ENCODE measurements at regions not wholly inside any gene's neighbourhood (a gene's known extent, or its start where the extent isn't known, plus 50 kb on each side); places are given as distances from the start of the nearest gene placed in this dataset.
"Not testable (repeated sequence)": the region's sequence is repeated elsewhere in the genome, so short reads cannot be mapped to it uniquely, and the experiment has no call there.

- FAIRE-seq (peak; percentile 48), DNase-seq (ENCODE audit: low spot score) (no peak)
Observed at GRCh38 chr10:29830531-29831512, 196.1 kb upstream of the SVIL start.

GRCh38 chr10:29829776-29830175 is 195.0 kb upstream of the SVIL start:
- DNase-seq (ENCODE audit: low spot score) (no peak), FAIRE-seq (no peak)

GRCh38 chr10:29828956-29829355 is 194.2 kb upstream of the SVIL start:
- FAIRE-seq (no peak), DNase-seq (ENCODE audit: low spot score) (no peak)

GRCh38 chr10:29828440-29828894 is 193.7 kb upstream of the SVIL start:
- no peak for DNase-seq (ENCODE audit: low spot score)
- no peak for FAIRE-seq

- no peak for FAIRE-seq
- DNase-seq (ENCODE audit: low spot score) = no peak
Observed at GRCh38 chr10:29827512-29827911, 192.7 kb upstream of the SVIL start.

- no peak for DNase-seq (ENCODE audit: low spot score)
- FAIRE-seq = no peak
Observed at GRCh38 chr10:29826801-29827450, 192.2 kb upstream of the SVIL start.

GRCh38 chr10:29826221-29826620 is 191.4 kb upstream of the SVIL start:
- DNase-seq (ENCODE audit: low spot score) = no peak
- FAIRE-seq = no peak

- FAIRE-seq (no peak), DNase-seq (ENCODE audit: low spot score) (no peak)
Observed at GRCh38 chr10:29823553-29824080, 188.8 kb upstream of the SVIL start.

- no peak for DNase-seq (ENCODE audit: low spot score)
Observed at GRCh38 chr10:29820890-29821461, 186.2 kb upstream of the SVIL start.

GRCh38 chr10:29816801-29817558 is 182.2 kb upstream of the SVIL start:
- DNase-seq (ENCODE audit: low spot score) = no peak
- peak; percentile 58 for FAIRE-seq

More at GRCh38 chr10:29820890-29821461, 186.2 kb upstream of the SVIL start:
- FAIRE-seq = no peak

- DNase-seq (ENCODE audit: low spot score) = no peak
- FAIRE-seq = no peak
Observed at GRCh38 chr10:29815572-29815971, 180.8 kb upstream of the SVIL start.

GRCh38 chr10:29811751-29812427 is 177.1 kb upstream of the SVIL start:
- FAIRE-seq (peak; percentile 96), DNase-seq (ENCODE audit: low spot score) (peak; percentile 69)

- DNase-seq (ENCODE audit: low spot score) = no peak
- FAIRE-seq = no peak
Observed at GRCh38 chr10:29810816-29811215, 176.0 kb upstream of the SVIL start.

- not testable (repeated sequence) for DNase-seq (ENCODE audit: low spot score)
Observed at GRCh38 chr10:29810231-29810630, 175.5 kb upstream of the SVIL start.

GRCh38 chr10:29809383-29809782 is 174.6 kb upstream of the SVIL start:
- FAIRE-seq (no peak), DNase-seq (ENCODE audit: low spot score) (no peak)

More at GRCh38 chr10:29810231-29810630, 175.5 kb upstream of the SVIL start:
- not testable (repeated sequence) for FAIRE-seq

- FAIRE-seq (no peak), DNase-seq (ENCODE audit: low spot score) (peak; percentile 52)
Observed at GRCh38 chr10:29807163-29807806, 172.5 kb upstream of the SVIL start.

GRCh38 chr10:29806350-29806788 is 171.6 kb upstream of the SVIL start:
- FAIRE-seq (no peak), DNase-seq (ENCODE audit: low spot score) (no peak)

GRCh38 chr10:29805134-29805723 is 170.5 kb upstream of the SVIL start:
- FAIRE-seq = no peak
- no peak for DNase-seq (ENCODE audit: low spot score)
